ENCODE measurements at regions not wholly inside any gene's neighbourhood (a gene's known extent, or its start where the extent isn't known, plus 50 kb on each side); places are given as distances from the start of the nearest gene placed in this dataset.
"Not testable (repeated sequence)": the region's sequence is repeated elsewhere in the genome, so short reads cannot be mapped to it uniquely, and the experiment has no call there.

DNA sequence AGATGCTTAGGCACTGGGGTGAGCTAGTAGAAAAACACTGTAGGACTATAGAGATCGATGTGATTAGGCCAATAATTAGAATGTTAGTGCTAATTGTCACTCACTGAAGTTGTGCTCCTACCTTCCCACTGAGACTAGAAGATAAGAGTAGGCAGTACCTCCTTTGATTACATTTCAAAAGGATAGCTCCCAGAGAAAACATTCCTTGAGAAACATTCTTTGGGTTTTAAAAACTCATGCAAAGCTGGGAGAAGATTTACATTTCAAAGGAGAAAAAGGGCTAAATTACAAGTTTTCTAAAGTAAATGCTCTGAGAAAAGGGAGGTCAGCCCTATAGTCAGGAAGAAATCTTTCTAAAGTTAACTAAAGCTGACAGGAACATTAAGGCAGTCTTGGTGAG, 860.3 kb upstream of the NDST4 start:
- CTCF ChIA-PET = no interaction called here
- H3K27me3 Mint-ChIP-seq = no peaks in the 10 kb centered on the region
- H3K4me3 Mint-ChIP-seq = no peak overlapping the region
- TF ChIP-seq, protein P1, sequence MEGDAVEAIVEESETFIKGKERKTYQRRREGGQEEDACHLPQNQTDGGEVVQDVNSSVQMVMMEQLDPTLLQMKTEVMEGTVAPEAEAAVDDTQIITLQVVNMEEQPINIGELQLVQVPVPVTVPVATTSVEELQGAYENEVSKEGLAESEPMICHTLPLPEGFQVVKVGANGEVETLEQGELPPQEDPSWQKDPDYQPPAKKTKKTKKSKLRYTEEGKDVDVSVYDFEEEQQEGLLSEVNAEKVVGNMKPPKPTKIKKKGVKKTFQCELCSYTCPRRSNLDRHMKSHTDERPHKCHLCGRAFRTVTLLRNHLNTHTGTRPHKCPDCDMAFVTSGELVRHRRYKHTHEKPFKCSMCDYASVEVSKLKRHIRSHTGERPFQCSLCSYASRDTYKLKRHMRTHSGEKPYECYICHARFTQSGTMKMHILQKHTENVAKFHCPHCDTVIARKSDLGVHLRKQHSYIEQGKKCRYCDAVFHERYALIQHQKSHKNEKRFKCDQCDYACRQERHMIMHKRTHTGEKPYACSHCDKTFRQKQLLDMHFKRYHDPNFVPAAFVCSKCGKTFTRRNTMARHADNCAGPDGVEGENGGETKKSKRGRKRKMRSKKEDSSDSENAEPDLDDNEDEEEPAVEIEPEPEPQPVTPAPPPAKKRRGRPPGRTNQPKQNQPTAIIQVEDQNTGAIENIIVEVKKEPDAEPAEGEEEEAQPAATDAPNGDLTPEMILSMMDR (IDR thresholded peaks at IDR 0.05) = no peak
- H3K36me3 Mint-ChIP-seq (ENCODE audit: low read depth) = no peaks in the 10 kb centered on the region
- POLR2A ChIA-PET = no interaction called here
- no peak overlapping the region for H3K27ac Mint-ChIP-seq
- ATAC-seq (no peak), DNase-seq (no peak)
- H3K9me3 Mint-ChIP-seq = no peaks in the 10 kb centered on the region
- no peaks in the 10 kb centered on the region for H3K4me1 Mint-ChIP-seq (ENCODE audit: low read depth)
- intact Hi-C loops (cut with micrococcal nuclease) = no loop called here

DNA sequence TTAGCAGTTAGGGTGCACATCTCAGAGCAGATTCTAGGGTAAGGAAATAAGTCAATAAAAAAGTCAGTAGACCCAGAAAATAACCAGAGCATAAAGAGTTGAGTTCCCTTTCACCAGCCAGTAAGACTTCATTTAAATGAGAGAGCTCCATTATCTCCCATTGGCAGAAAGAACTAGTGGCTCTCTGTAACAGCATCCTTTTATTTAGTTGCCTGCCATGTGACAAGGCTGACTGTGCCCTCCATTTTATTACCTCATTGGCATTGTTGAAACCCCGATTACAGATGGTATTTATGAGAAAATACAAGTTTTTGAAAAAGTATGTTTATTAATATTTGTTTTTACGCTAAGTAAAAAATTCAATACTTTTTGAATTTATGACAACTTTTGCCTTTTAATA, 859.5 kb upstream of the NDST4 start:
- Mint-ChIP-seq H3K4me1 (ENCODE audit: low read depth) (no peaks in the 10 kb centered on the region), H3K27me3 (no peaks in the 10 kb centered on the region), H3K4me3 (no peak overlapping the region), H3K27ac (no peak overlapping the region), H3K9me3 (no peaks in the 10 kb centered on the region), H3K36me3 (ENCODE audit: low read depth) (no peaks in the 10 kb centered on the region)
- ATAC-seq (no peak), DNase-seq (no peak)
- TF ChIP-seq, protein P1 (IDR thresholded peaks at IDR 0.05) = no peak
- CTCF ChIA-PET = no interaction called here
- POLR2A ChIA-PET = no interaction called here
- intact Hi-C loops (cut with micrococcal nuclease) = no loop called here

DNA sequence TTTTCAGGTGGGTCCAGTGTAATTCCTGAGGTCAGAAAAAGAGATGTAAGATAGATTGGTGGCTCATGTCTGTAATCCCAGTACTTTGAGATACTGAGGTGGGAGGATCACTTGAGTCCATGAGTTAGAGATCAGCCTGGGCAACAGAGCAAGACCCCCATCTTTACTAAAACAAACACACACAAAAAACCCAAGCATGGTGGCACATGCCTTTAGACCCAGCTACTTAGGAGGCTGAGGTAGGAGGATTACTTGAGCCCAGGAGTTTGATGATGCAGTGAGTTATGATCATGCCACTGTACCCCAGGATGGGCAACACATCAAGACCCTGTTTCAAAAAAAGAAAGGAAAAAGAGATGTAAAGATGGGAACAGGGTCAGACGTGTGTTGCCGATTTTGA, 857.4 kb upstream of the NDST4 start:
- no peak overlapping the region for H3K4me3 Mint-ChIP-seq
- DNase-seq (no peak), ATAC-seq (no peak)
- no peaks in the 10 kb centered on the region for H3K9me3 Mint-ChIP-seq
- H3K36me3 Mint-ChIP-seq (ENCODE audit: low read depth) = no peaks in the 10 kb centered on the region
- CTCF ChIA-PET = no interaction called here
- intact Hi-C loops (cut with micrococcal nuclease) = no loop called here
- POLR2A ChIA-PET = no interaction called here
- TF ChIP-seq, protein P1 (IDR thresholded peaks at IDR 0.05) = no peak
- no peaks in the 10 kb centered on the region for H3K27me3 Mint-ChIP-seq
- H3K27ac Mint-ChIP-seq = no peak overlapping the region
- no peaks in the 10 kb centered on the region for H3K4me1 Mint-ChIP-seq (ENCODE audit: low read depth)

DNA sequence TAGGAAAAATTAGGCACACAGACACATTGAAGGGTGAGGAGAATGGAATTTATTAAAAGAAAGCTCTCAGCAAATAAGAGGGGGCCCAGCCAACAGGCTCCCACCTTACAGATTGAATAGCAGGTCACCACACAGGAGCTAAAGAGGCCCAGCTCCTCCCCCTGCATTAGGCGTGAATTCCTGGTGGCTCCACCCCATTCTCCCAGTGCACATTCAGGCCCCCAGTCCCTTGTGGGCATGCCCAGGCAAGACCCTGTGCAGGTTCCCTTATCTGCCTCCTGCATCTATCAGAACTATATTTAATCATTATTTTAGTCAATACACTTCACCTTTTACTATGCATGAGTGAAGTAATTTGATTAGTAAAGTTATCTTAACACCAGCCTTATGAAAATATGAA, 856.3 kb upstream of the NDST4 start:
- TF ChIP-seq, protein P1 (IDR thresholded peaks at IDR 0.05) = no peak
- Mint-ChIP-seq H3K36me3 (ENCODE audit: low read depth) (no peaks in the 10 kb centered on the region), H3K27me3 (no peaks in the 10 kb centered on the region), H3K9me3 (no peaks in the 10 kb centered on the region), H3K4me3 (no peak overlapping the region), H3K4me1 (ENCODE audit: low read depth) (no peaks in the 10 kb centered on the region), H3K27ac (no peak overlapping the region)
- ATAC-seq (no peak), DNase-seq (no peak)
- ChIA-PET CTCF (interaction anchor here (0.6 kb wide), 1 partner anchor 163 kb away, joined by 3 read pairs; no protein-coding TSS in a partner anchor), POLR2A (no interaction called here)
- intact Hi-C loops (cut with micrococcal nuclease) = no loop called here

DNA sequence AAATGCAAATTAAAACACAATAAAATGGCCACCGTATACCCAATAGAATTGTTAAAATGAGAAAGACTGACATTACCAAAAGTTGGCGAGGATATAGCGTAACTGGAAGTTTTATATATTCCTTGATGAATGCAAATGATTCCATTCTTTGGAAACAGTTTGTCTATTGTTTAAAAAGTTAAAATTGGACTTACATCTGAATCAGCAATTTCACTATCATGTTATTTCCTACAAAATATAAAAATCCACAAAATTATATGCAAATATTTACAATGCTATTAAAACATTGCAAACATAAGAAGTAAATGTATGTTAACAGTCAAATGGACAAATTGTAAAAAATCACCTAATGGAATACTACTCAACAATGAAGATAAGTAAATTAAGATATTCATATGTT, 852.2 kb upstream of the NDST4 start:
- H3K36me3 Mint-ChIP-seq (ENCODE audit: low read depth) = no peaks in the 10 kb centered on the region
- intact Hi-C loops (cut with micrococcal nuclease) = no loop called here
- H3K9me3 Mint-ChIP-seq = no peaks in the 10 kb centered on the region
- DNase-seq (no peak), ATAC-seq (no peak)
- ChIA-PET POLR2A (no interaction called here), CTCF (no interaction called here)
- no peak overlapping the region for H3K4me3 Mint-ChIP-seq
- H3K27me3 Mint-ChIP-seq = no peaks in the 10 kb centered on the region
- TF ChIP-seq, protein P1 (IDR thresholded peaks at IDR 0.05) = no peak
- H3K27ac Mint-ChIP-seq = no peak overlapping the region
- H3K4me1 Mint-ChIP-seq (ENCODE audit: low read depth) = no peaks in the 10 kb centered on the region

DNA sequence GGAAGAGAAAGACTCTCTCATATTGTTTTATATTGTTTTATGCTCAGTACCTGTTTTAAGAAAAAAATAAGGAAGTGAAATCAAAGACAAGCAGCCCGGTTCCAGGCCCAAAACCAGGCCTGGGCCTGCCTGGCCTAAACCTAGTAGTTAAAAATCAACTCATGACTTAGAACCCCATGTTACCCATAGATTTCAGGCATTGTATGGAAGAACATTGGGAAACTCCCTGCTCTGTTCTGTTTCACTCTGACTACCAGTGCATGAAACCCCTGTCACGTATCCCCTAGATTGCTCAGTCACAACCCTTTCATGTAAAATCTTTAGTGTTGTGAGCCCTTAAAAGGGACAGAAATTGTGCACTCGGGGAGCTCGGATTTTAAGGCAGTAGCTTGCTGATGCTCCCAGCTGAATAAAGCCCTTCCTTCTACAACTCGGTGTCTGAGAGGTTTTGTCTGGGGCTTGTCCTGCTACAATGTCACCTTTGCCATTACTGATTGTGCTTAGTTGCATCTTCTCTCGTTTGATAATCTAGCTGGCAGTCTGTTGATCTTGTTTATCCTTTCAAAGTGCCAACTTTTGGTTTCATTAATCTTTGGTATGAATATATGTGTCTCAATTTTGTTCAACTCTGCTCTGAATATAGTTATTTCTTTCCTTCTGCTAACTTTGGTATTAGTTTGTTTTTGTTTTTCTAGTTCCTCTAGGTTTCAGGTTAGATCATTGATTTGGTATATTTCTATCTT, 842.8 kb upstream of the NDST4 start:
- H3K27ac Mint-ChIP-seq; H3K4me3 Mint-ChIP-seq; intact Hi-C loops (cut with micrococcal nuclease); H3K36me3 Mint-ChIP-seq (ENCODE audit: low read depth); ATAC-seq; H3K27me3 Mint-ChIP-seq; DNase-seq; H3K9me3 Mint-ChIP-seq; POLR2A ChIA-PET; H3K4me1 Mint-ChIP-seq (ENCODE audit: low read depth); CTCF ChIA-PET: not testable (repeated sequence)

Data from activated CD8-positive, alpha-beta T cell treated with anti-CD3 and anti-CD28 coated beads for 36 hours (primary cell).